Ovary (tissue), 7 donors: ENCODE measurements at regions not wholly inside any gene's neighbourhood (a gene's known extent, or its start where the extent isn't known, plus 50 kb on each side); places are given as distances from the start of the nearest gene placed in this dataset.
A peak's percentile ranks its signal among the peaks of the same experiment; 100 is the strongest.

Experiments
- DNase-seq, 5 donors: peaks; one replicate each; pipeline ENCODE4 v3.0.0-alpha.2; 2019 to 2020
- H3K27ac ChIP-seq, 2 donors: fragments of 200-600 bp; one replicate each; pipeline versions ENCODE4 v1.5.1 to v1.8.0; 2019 to 2022
- H3K27me3 ChIP-seq: fragments of 200-600 bp; one replicate; pipeline ENCODE4 v1.8.0; 2022
- H3K36me3 ChIP-seq: fragments of 200-600 bp; sonication (generic); one replicate; pipeline ENCODE4 v1.5.1; 2019
- H3K4me1 ChIP-seq: one replicate; pipeline ENCODE4 v1.8.1; 2013; ENCODE audit warnings: mild to moderate bottlenecking, moderate library complexity; ENCODE audit not compliant: insufficient read depth
- H3K4me3 ChIP-seq: fragments of 200-600 bp; sonication (generic); one replicate; pipeline ENCODE4 v1.5.1; 2017
- H3K9me3 ChIP-seq, 2 donors: fragments of 200-600 bp in 1 of 2; sonication (generic) in 1 of 2; one replicate each; pipeline versions ENCODE4 v1.5.1 to v1.8.1; 2013 to 2019; ENCODE audit warnings: mild to moderate bottlenecking in 1 of 2, moderate library complexity in 1 of 2
- CTCF ChIP-seq, 3 donors: fragments of 450-650 bp in 2 of 3; fragments of 200-600 bp in 1 of 3; IDR thresholded peaks; one replicate each; pipeline versions ENCODE4 v1.5.1 to v1.8.0; 2016 to 2022; ENCODE audit warnings: antibody characterized with exemption in 3 of 3, mild to moderate bottlenecking in 1 of 3
- EP300 ChIP-seq: sonication (generic); formaldehyde crosslinking; IDR thresholded peaks from one replicate; pipeline ENCODE4 v1.6.1; 2017; ENCODE audit warnings: antibody characterized with exemption
- POLR2A ChIP-seq: fragments of 450-650 bp; IDR thresholded peaks from one replicate; pipeline ENCODE4 v1.6.1; 2017; ENCODE audit warnings: antibody characterized with exemption, mild to moderate bottlenecking, moderate library complexity
- WGBS, 3 donors: extraction: QIAGEN DNeasy Blood & Tissue Kit in 1 of 3; methylation state at CpG; one replicate each; pipeline versions ENCODE4 v1.1.5 to v1.1.7; 2013 to 2017; 5-methylcytosine and 5-hydroxymethylcytosine counted together
- intact Hi-C, 4 donors: fragments of 100-400 bp; cut with DNase I; formaldehyde crosslinking; loops; one replicate each; pipeline versions ENCODE4 v1.11.0 to v1.15.1; 2022 to 2023
- donor health status: DM: no; HTN: no; CAD: no; lungs with moderate emphysema.
- donor health status: DM: no; HTN: no; CAD: no.
- donor health status: Bipolar disorder and iron deficiency.
- donor health status: DM: no; HTN: no; CAD: no.
- donor health status: DM: yes; HTN: yes; CAD: no.

- no peak for TF ChIP-seq POLR2A
- TF ChIP-seq EP300: no peak
- TF ChIP-seq CTCF (IDR thresholded peaks at IDR 0.05): no peak
- Histone ChIP-seq H3K27me3 (no peaks in the 10 kb centered on the region), H3K36me3 (no peaks in the 10 kb centered on the region), H3K4me3 (no peak overlapping the region), H3K27ac (no peak overlapping the region), H3K4me1 (no peaks in the 10 kb centered on the region), H3K9me3 (no peaks in the 10 kb centered on the region)
- intact Hi-C loops: no loop called here
- WGBS, 3 donors: 65 to 79% (median 74%) methylated on average over 4 of the region's 4 CpGs
- no peak for DNase-seq
Measured at GRCh38 chr2:62369541-62370202, 136.3 kb downstream of the TMEM17 start.

GRCh38 chr2:62364791-62365528 lies 141.0 kb downstream of the TMEM17 start:
- whole genome bisulfite sequencing, 3 donors: 77 to 86% (median 79%) methylated on average over 11 of the region's 11 CpGs

GRCh38 chr2:62363166-62363565 lies 142.8 kb downstream of the TMEM17 start:
- H3K36me3 ChIP-seq: no peaks in the 10 kb centered on the region
- no peaks in the 10 kb centered on the region for H3K27me3 ChIP-seq
- H3K9me3 ChIP-seq: no peaks in the 10 kb centered on the region
- H3K4me3 ChIP-seq: no peak overlapping the region
- TF ChIP-seq POLR2A (no peak), EP300 (no peak), CTCF (IDR thresholded peaks at IDR 0.05) (no peak)
- WGBS, 3 donors: 87 to 98% (median 89%) methylated on average over 5 of the region's 5 CpGs
- intact Hi-C loops: no loop called here
- DNase-seq: no peak
- H3K27ac ChIP-seq: no peak overlapping the region
- H3K4me1 ChIP-seq: no peaks in the 10 kb centered on the region

More at GRCh38 chr2:62364791-62365528, 141.0 kb downstream of the TMEM17 start:
- Histone ChIP-seq H3K27me3 (no peaks in the 10 kb centered on the region), H3K27ac (no peak overlapping the region), H3K4me3 (no peak overlapping the region), H3K9me3 (no peaks in the 10 kb centered on the region), H3K4me1 (no peaks in the 10 kb centered on the region), H3K36me3 (no peaks in the 10 kb centered on the region)
- DNase-seq: no peak
- intact Hi-C loops: no loop called here
- TF ChIP-seq EP300 (no peak), POLR2A (no peak)

GRCh38 chr2:62362561-62362960 lies 143.4 kb downstream of the TMEM17 start:
- intact Hi-C loops: no loop called here
- no peak overlapping the region for H3K4me3 ChIP-seq
- H3K36me3 ChIP-seq: no peaks in the 10 kb centered on the region
- H3K27me3 ChIP-seq: no peaks in the 10 kb centered on the region
- DNase-seq: peak in 1 of 5 donors; percentile 13
- H3K9me3 ChIP-seq: no peaks in the 10 kb centered on the region
- no peak overlapping the region for H3K27ac ChIP-seq
- TF ChIP-seq POLR2A (no peak), EP300 (no peak), CTCF (IDR thresholded peaks at IDR 0.05) (no peak)
- WGBS, 3 donors: 84 to 89% (median 87%) methylated on average over 7 of the region's 7 CpGs
- no peaks in the 10 kb centered on the region for H3K4me1 ChIP-seq

- H3K27ac ChIP-seq: no peak overlapping the region
- H3K36me3 ChIP-seq: no peaks in the 10 kb centered on the region
- intact Hi-C loops: no loop called here
- H3K27me3 ChIP-seq: no peaks in the 10 kb centered on the region
- 94 to 97% (median 97%) methylated on average over 2 of the region's 2 CpGs for WGBS, 3 donors
- H3K4me3 ChIP-seq: no peak overlapping the region
- no peaks in the 10 kb centered on the region for H3K9me3 ChIP-seq
- no peaks in the 10 kb centered on the region for H3K4me1 ChIP-seq
- TF ChIP-seq CTCF (IDR thresholded peaks at IDR 0.05): no peak
- DNase-seq: no peak
Measured at GRCh38 chr2:62361964-62362363, 144.0 kb downstream of the TMEM17 start.
